GM23338 (cell line): ENCODE measurements at regions not wholly inside any gene's neighbourhood (a gene's known extent, or its start where the extent isn't known, plus 50 kb on each side); places are given as distances from the start of the nearest gene placed in this dataset.
A peak's percentile ranks its signal among the peaks of the same experiment; 100 is the strongest.

Experiments
- ATAC-seq: fragments of 200-7000 bp; cut with Tn5 transposase; 3 replicates; pipeline ENCODE4 v1.9.1; 2020
- DNase-seq: peaks from one replicate; pipeline ENCODE4 v3.0.0-alpha.2; 2015; ENCODE audit warnings: low spot score
- H2AFZ ChIP-seq: fragments of 200-600 bp; sonication (generic); 2 replicates; pipeline ENCODE4 v1.8.0; 2016; ENCODE audit warnings: antibody characterized with exemption, mild to moderate bottlenecking, moderate library complexity
- H3F3A ChIP-seq: fragments of 200-600 bp; sonication (generic); replicated peaks from 2 replicates; pipeline ENCODE4 v1.8.0; 2017; ENCODE audit warnings: antibody characterized with exemption, mixed run types, low read depth
- H3K27ac ChIP-seq: fragments of 200-600 bp; sonication (generic); 2 replicates; pipeline ENCODE4 v1.6.1; 2016; ENCODE audit warnings: low read depth
- H3K27me3 ChIP-seq: fragments of 200-600 bp; sonication (generic); 2 replicates; pipeline ENCODE4 v1.8.0; 2016; ENCODE audit warnings: mild to moderate bottlenecking, mixed run types, moderate library complexity; ENCODE audit not compliant: insufficient read depth
- H3K36me3 ChIP-seq: fragments of 200-600 bp; sonication (generic); 2 replicates; pipeline ENCODE4 v1.8.0; 2016; ENCODE audit warnings: mild to moderate bottlenecking; ENCODE audit not compliant: insufficient read depth
- H3K4me1 ChIP-seq: fragments of 200-600 bp; sonication (generic); 2 replicates; pipeline ENCODE4 v1.8.0; 2016; ENCODE audit warnings: mild to moderate bottlenecking, moderate library complexity; ENCODE audit not compliant: insufficient read depth
- H3K4me2 ChIP-seq: fragments of 200-600 bp; sonication (generic); 2 replicates; pipeline ENCODE4 v1.7.1; 2017; ENCODE audit warnings: mixed run types
- H3K4me3 ChIP-seq: fragments of 200-600 bp; sonication (generic); 2 replicates; pipeline ENCODE4 v1.6.1; 2016; ENCODE audit warnings: mixed run types
- H3K79me2 ChIP-seq: fragments of 200-600 bp; sonication (generic); replicated peaks from 2 replicates; pipeline ENCODE4 v1.8.0; 2017; ENCODE audit warnings: mild to moderate bottlenecking; ENCODE audit not compliant: insufficient read depth
- H3K9me2 ChIP-seq: fragments of 200-600 bp; sonication (generic); 2 replicates; pipeline ENCODE4 v1.8.0; 2017; ENCODE audit not compliant: insufficient read depth
- H4K20me1 ChIP-seq: fragments of 200-600 bp; sonication (generic); replicated peaks from 2 replicates; pipeline ENCODE4 v1.8.0; 2017; ENCODE audit warnings: mild to moderate bottlenecking; ENCODE audit not compliant: insufficient read depth
- H3K27ac Mint-ChIP-seq: 2 replicates; pipeline ENCODE4 v1.8.0; 2020; ENCODE audit warnings: inconsistent platforms, mild to moderate bottlenecking, moderate library complexity, mixed read lengths
- H3K27me3 Mint-ChIP-seq: 3 replicates; pipeline ENCODE4 v1.8.0; 2022; ENCODE audit warnings: low read depth, mild to moderate bottlenecking, moderate library complexity, mixed read lengths, inconsistent platforms; ENCODE audit not compliant: insufficient read depth, poor library complexity
- H3K36me3 Mint-ChIP-seq: 3 replicates; pipeline ENCODE4 v1.8.0; 2021; ENCODE audit warnings: low read depth, mild to moderate bottlenecking, inconsistent platforms, moderate library complexity, mixed read lengths
- H3K4me1 Mint-ChIP-seq: 3 replicates; pipeline ENCODE4 v1.8.0; 2020; ENCODE audit warnings: mild to moderate bottlenecking, inconsistent platforms, mixed read lengths
- H3K4me3 Mint-ChIP-seq: 3 replicates; pipeline ENCODE4 v1.8.0; 2021; ENCODE audit warnings: moderate library complexity, mild to moderate bottlenecking, inconsistent platforms, mixed read lengths
- H3K9me3 Mint-ChIP-seq: 3 replicates; pipeline ENCODE4 v1.8.0; 2020; ENCODE audit warnings: moderate library complexity, mild to moderate bottlenecking, inconsistent platforms, mixed read lengths
- CREB1 ChIP-seq: fragments of 250-450 bp; sonication (Bioruptor Pico); IDR thresholded peaks from 2 replicates; pipeline ENCODE4 v1.5.0; 2020; ENCODE audit warnings: low read depth, mild to moderate bottlenecking, moderate library complexity
- EZH2phosphoT487 ChIP-seq: fragments of 200-600 bp; sonication (generic); IDR thresholded peaks from one replicate; pipeline ENCODE4 v1.8.1; 2018; ENCODE audit warnings: antibody characterized with exemption; ENCODE audit not compliant: unreplicated experiment
- JUNB ChIP-seq: IDR thresholded peaks from one replicate; pipeline ENCODE4 v1.6.1; 2016; ENCODE audit warnings: antibody characterized with exemption; ENCODE audit not compliant: unreplicated experiment
- NANOG ChIP-seq: IDR thresholded peaks from 2 replicates; pipeline ENCODE4 v1.6.1; 2016; ENCODE audit warnings: antibody characterized with exemption, borderline replicate concordance
- POLR2AphosphoS5 ChIP-seq: IDR thresholded peaks from 2 replicates; pipeline ENCODE4 v1.6.1; 2016; ENCODE audit warnings: antibody characterized with exemption, low read depth
- REST ChIP-seq: IDR thresholded peaks from one replicate; pipeline ENCODE4 v1.6.1; 2018; ENCODE audit warnings: antibody characterized with exemption; ENCODE audit not compliant: unreplicated experiment
- STAT1 ChIP-seq: IDR thresholded peaks from one replicate; pipeline ENCODE4 v1.6.1; 2016; ENCODE audit warnings: antibody characterized with exemption; ENCODE audit not compliant: unreplicated experiment
- ZNF331 ChIP-seq: fragments of 250-450 bp; sonication (Bioruptor Pico); IDR thresholded peaks from 2 replicates; pipeline ENCODE4 v1.5.0; 2020; ENCODE audit warnings: low read depth, mild to moderate bottlenecking, moderate library complexity
- TF ChIP-seq, protein P1 (sequence below), 2 experiments: fragments of 200-600 bp in 1 of 2; sonication (generic) in 1 of 2; conservative IDR thresholded peaks; 2 replicates each; pipeline versions ENCODE4 v1.5.1 to v1.6.1; 2016 to 2017; ENCODE audit warnings: antibody characterized with exemption in 2 of 2, low read depth in 2 of 2, mild to moderate bottlenecking in 2 of 2, moderate library complexity in 1 of 2
- TF ChIP-seq, protein P2 (sequence below): IDR thresholded peaks from 2 replicates; pipeline ENCODE4 v1.6.1; 2016; ENCODE audit warnings: antibody characterized with exemption

DNA sequence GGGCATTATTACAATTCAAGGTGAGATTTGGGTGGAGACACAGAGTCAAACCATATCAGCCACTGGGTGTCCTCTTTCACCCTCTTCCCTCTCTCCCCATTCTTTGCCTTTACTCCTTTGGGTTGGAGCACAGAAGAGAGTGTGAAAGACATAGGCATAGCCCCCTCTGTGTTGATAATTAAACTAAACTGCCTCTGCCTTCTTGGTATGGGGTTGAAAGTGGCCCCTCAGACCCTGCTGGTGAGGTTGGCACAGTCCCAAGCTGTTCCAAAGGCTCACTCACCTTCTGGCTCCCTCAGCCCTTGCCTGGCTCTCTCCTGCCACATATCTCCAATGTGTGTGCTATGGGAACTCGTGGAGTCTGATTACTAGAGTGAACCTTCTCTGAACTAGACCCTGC lies 210.6 kb upstream of the RXFP2 start:
- H3K9me3 Mint-ChIP-seq, result no peaks in the 10 kb centered on the region; the same call in 2 of the 3 replicates
- DNase-seq (no peak), ATAC-seq (no peak)
- no peak overlapping the region for H3K27ac Mint-ChIP-seq
- no peaks in the 10 kb centered on the region for H3F3A ChIP-seq
- peaks cover 3% of the 10 kb centered on the region; the same call in 2 of the 3 replicates for H3K4me1 Mint-ChIP-seq
- no peaks in the 10 kb centered on the region for H4K20me1 ChIP-seq
- H3K4me3 Mint-ChIP-seq, result no peak overlapping the region
- H3K36me3 ChIP-seq, result no peaks in the 10 kb centered on the region
- H3K27me3 Mint-ChIP-seq, result no peaks in the 10 kb centered on the region
- no peaks in the 10 kb centered on the region for H3K27me3 ChIP-seq
- no peaks in the 10 kb centered on the region for H3K79me2 ChIP-seq
- H3K27ac ChIP-seq, result no peak overlapping the region
- H3K9me2 ChIP-seq, result no peaks in the 10 kb centered on the region
- no peaks in the 10 kb centered on the region for H3K4me1 ChIP-seq
- TF ChIP-seq JUNB, result no peak
- TF ChIP-seq, protein P1, sequence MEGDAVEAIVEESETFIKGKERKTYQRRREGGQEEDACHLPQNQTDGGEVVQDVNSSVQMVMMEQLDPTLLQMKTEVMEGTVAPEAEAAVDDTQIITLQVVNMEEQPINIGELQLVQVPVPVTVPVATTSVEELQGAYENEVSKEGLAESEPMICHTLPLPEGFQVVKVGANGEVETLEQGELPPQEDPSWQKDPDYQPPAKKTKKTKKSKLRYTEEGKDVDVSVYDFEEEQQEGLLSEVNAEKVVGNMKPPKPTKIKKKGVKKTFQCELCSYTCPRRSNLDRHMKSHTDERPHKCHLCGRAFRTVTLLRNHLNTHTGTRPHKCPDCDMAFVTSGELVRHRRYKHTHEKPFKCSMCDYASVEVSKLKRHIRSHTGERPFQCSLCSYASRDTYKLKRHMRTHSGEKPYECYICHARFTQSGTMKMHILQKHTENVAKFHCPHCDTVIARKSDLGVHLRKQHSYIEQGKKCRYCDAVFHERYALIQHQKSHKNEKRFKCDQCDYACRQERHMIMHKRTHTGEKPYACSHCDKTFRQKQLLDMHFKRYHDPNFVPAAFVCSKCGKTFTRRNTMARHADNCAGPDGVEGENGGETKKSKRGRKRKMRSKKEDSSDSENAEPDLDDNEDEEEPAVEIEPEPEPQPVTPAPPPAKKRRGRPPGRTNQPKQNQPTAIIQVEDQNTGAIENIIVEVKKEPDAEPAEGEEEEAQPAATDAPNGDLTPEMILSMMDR (conservative IDR thresholded peaks at IDR 0.05; ENCODE audit: low read depth in 2 of 2), result no peak
- TF ChIP-seq CREB1 (CRISPR knock-in tag), result no peak
- H3K36me3 Mint-ChIP-seq, result no peaks in the 10 kb centered on the region
- no peak overlapping the region for H3K4me2 ChIP-seq
- no peak overlapping the region for H3K4me3 ChIP-seq
- H2AFZ ChIP-seq, result no peak overlapping the region

DNA sequence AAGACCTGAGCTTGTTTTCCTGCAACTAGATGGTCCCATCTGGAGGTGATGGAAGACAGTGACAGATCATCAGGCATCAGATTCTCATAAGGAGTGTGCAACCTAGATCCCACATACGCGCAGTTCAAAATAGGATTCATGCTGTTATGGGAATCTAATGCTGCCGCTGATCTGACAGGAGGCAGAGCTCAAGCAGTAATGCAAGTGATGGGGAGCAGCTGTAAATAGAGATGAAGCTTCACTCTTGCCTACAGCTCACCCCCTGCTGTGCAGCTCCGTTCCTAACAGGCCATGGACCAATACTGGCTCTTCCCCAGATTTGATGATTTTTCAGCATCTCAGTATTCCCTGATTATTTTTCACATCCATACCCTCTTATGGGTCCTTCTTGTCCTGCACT lies 208.4 kb upstream of the RXFP2 start:
- H3K4me1 ChIP-seq, result no peaks in the 10 kb centered on the region
- no peaks in the 10 kb centered on the region for H3K79me2 ChIP-seq
- no peak overlapping the region for H2AFZ ChIP-seq
- Mint-ChIP-seq H3K27me3 (no peaks in the 10 kb centered on the region), H3K4me3 (no peak overlapping the region; the same call in 2 of the 3 replicates), H3K27ac (no peak overlapping the region), H3K36me3 (no peaks in the 10 kb centered on the region), H3K4me1 (no peaks in the 10 kb centered on the region; the same call in 2 of the 3 replicates), H3K9me3 (no peaks in the 10 kb centered on the region; the same call in 2 of the 3 replicates)
- H3K27ac ChIP-seq, result no peak overlapping the region
- no peak for ATAC-seq
- DNase-seq, result no peak
- H3K9me2 ChIP-seq, result no peaks in the 10 kb centered on the region; the same call in 1 of the 2 replicates
- H3K36me3 ChIP-seq, result no peaks in the 10 kb centered on the region
- TF ChIP-seq CREB1 (CRISPR knock-in tag) (no peak), STAT1 (no peak), EZH2phosphoT487 (no peak), POLR2AphosphoS5 (no peak)
- no peak overlapping the region for H3K4me3 ChIP-seq
- no peaks in the 10 kb centered on the region for H3K27me3 ChIP-seq
- no peak overlapping the region for H3K4me2 ChIP-seq
- no peaks in the 10 kb centered on the region for H4K20me1 ChIP-seq
- no peaks in the 10 kb centered on the region for H3F3A ChIP-seq

GRCh38 chr13:31537052-31537451 lies 202.3 kb upstream of the RXFP2 start:
- H3K4me1 ChIP-seq, result no peaks in the 10 kb centered on the region
- no peak for ATAC-seq
- no peak for TF ChIP-seq REST
- no peak for TF ChIP-seq STAT1
- no peak for TF ChIP-seq ZNF331 (CRISPR knock-in tag)
- no peak for TF ChIP-seq CREB1 (CRISPR knock-in tag)
- no peak for TF ChIP-seq NANOG
- TF ChIP-seq EZH2phosphoT487, result no peak
- TF ChIP-seq, protein P2, sequence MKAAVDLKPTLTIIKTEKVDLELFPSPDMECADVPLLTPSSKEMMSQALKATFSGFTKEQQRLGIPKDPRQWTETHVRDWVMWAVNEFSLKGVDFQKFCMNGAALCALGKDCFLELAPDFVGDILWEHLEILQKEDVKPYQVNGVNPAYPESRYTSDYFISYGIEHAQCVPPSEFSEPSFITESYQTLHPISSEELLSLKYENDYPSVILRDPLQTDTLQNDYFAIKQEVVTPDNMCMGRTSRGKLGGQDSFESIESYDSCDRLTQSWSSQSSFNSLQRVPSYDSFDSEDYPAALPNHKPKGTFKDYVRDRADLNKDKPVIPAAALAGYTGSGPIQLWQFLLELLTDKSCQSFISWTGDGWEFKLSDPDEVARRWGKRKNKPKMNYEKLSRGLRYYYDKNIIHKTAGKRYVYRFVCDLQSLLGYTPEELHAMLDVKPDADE, result no peak
- TF ChIP-seq, protein P1 (conservative IDR thresholded peaks at IDR 0.05; ENCODE audit: low read depth in 2 of 2), result no peak

More at GRCh38 chr13:31537052-31537451, 202.3 kb upstream of the RXFP2 start:
- Mint-ChIP-seq H3K4me3 (no peak overlapping the region), H3K9me3 (no peaks in the 10 kb centered on the region; the same call in 2 of the 3 replicates), H3K4me1 (no peaks in the 10 kb centered on the region), H3K27ac (no peak overlapping the region), H3K27me3 (no peaks in the 10 kb centered on the region), H3K36me3 (no peaks in the 10 kb centered on the region)
- Histone ChIP-seq H3K27ac (no peak overlapping the region), H3K36me3 (no peaks in the 10 kb centered on the region), H3K79me2 (no peaks in the 10 kb centered on the region), H2AFZ (0 out of 2 replicates have a peak overlapping the region, but pooled peaks have one; percentile 40), H3K27me3 (no peaks in the 10 kb centered on the region), H4K20me1 (no peaks in the 10 kb centered on the region), H3F3A (no peaks in the 10 kb centered on the region), H3K4me3 (no peak overlapping the region), H3K4me2 (no peak overlapping the region), H3K9me2 (peaks cover 3% of the 10 kb centered on the region; the same call in 1 of the 2 replicates)
- DNase-seq, result no peak
